Uterus (tissue), 3 donors: ENCODE measurements at regions not wholly inside any gene's neighbourhood (a gene's known extent, or its start where the extent isn't known, plus 50 kb on each side); places are given as distances from the start of the nearest gene placed in this dataset.

ENCODE experiments used
- DNase-seq, 2 donors: peaks; one replicate each; pipeline ENCODE4 v3.0.0-alpha.2; 2019 to 2020
- H3K27ac ChIP-seq, 2 donors: fragments of 200-600 bp; sonication (generic); 1 replicate in 1 of 2; 2 replicates in 1 of 2; pipeline ENCODE4 v1.5.1; 2016 to 2018
- H3K27me3 ChIP-seq, 2 donors: fragments of 200-600 bp; sonication (generic); one replicate each; pipeline ENCODE4 v1.5.1; 2018 to 2019; ENCODE audit warnings: control low read depth in 1 of 2
- H3K36me3 ChIP-seq, 2 donors: fragments of 200-600 bp; sonication (generic); one replicate each; pipeline ENCODE4 v1.5.1; 2019; ENCODE audit warnings: control low read depth in 1 of 2
- H3K4me1 ChIP-seq, 2 donors: fragments of 200-600 bp; sonication (generic); one replicate each; pipeline ENCODE4 v1.5.1; 2018 to 2019; ENCODE audit warnings: control low read depth in 1 of 2
- H3K4me3 ChIP-seq, 2 donors: fragments of 200-600 bp; sonication (generic); 1 replicate in 1 of 2; 2 replicates in 1 of 2; pipeline ENCODE4 v1.5.1; 2018 to 2019; ENCODE audit warnings: mild to moderate bottlenecking in 1 of 2
- H3K9me3 ChIP-seq, 2 donors: fragments of 200-600 bp; sonication (generic); one replicate each; pipeline ENCODE4 v1.5.1; 2019; ENCODE audit warnings: control low read depth in 1 of 2
- POLR2A ChIP-seq, 2 donors: fragments of 450-650 bp; IDR thresholded peaks; one replicate each; pipeline ENCODE4 v1.6.1; 2016; ENCODE audit warnings: antibody characterized with exemption in 2 of 2, mild to moderate bottlenecking in 1 of 2, moderate library complexity in 1 of 2
- intact Hi-C: fragments of 100-400 bp; cut with DNase I; formaldehyde crosslinking; loops from one replicate; pipeline ENCODE4 v1.15.1; 2023; ENCODE audit warnings: low total_unique reads
- TF ChIP-seq, protein P1 (sequence below), 4 experiments: fragments of 200-600 bp in 2 of 4; fragments of 450-650 bp in 2 of 4; sonication (generic) in 2 of 4; IDR thresholded peaks; one replicate each; pipeline ENCODE4 v1.5.1; 2016 to 2019; ENCODE audit warnings: antibody characterized with exemption in 4 of 4, mild to moderate bottlenecking in 2 of 4, moderate library complexity in 1 of 4
- donor health status: DM: yes; HTN: yes; CAD: no.

DNA sequence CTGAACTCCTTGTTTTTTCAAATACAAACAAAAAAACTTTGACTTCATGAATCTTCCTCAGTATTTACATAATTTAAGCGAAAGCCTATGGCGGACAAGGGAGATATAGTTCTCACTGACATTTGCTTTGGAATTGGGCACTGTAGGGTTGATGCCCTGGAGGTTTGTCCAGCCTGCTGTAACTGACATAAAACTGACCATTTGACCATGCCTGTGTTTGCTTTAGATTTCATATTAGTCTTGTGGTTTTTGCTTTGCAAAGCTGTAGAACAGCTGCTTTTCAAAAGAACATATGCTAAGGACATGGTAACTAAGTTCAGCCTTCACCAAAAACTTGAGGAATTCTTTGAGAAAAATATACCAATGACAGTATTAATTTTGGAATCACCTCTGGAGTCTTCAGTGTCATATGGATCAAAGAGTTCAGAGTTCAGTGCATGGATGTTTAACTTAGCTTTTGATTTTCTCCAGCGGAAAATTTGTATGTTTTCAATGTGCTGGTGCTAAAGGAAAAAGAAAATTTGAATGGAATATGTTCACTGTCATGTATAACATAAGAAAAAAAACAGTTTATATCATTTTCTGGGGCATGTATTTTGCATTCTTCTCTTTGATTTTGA, 1013.1 kb downstream of the NR2F1-AS1 start:
- no peak for TF ChIP-seq POLR2A (IDR thresholded peaks at IDR 0.05)
- TF ChIP-seq, protein P1, sequence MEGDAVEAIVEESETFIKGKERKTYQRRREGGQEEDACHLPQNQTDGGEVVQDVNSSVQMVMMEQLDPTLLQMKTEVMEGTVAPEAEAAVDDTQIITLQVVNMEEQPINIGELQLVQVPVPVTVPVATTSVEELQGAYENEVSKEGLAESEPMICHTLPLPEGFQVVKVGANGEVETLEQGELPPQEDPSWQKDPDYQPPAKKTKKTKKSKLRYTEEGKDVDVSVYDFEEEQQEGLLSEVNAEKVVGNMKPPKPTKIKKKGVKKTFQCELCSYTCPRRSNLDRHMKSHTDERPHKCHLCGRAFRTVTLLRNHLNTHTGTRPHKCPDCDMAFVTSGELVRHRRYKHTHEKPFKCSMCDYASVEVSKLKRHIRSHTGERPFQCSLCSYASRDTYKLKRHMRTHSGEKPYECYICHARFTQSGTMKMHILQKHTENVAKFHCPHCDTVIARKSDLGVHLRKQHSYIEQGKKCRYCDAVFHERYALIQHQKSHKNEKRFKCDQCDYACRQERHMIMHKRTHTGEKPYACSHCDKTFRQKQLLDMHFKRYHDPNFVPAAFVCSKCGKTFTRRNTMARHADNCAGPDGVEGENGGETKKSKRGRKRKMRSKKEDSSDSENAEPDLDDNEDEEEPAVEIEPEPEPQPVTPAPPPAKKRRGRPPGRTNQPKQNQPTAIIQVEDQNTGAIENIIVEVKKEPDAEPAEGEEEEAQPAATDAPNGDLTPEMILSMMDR (IDR thresholded peaks at IDR 0.05), result no peak
- Histone ChIP-seq H3K27me3 (no peaks in the 10 kb centered on the region), H3K9me3 (no peaks in the 10 kb centered on the region), H3K4me1 (no peaks in the 10 kb centered on the region), H3K27ac (no peak overlapping the region), H3K36me3 (no peaks in the 10 kb centered on the region), H3K4me3 (no peak overlapping the region)
- intact Hi-C loops, result no loop called here
- DNase-seq, result no peak

DNA sequence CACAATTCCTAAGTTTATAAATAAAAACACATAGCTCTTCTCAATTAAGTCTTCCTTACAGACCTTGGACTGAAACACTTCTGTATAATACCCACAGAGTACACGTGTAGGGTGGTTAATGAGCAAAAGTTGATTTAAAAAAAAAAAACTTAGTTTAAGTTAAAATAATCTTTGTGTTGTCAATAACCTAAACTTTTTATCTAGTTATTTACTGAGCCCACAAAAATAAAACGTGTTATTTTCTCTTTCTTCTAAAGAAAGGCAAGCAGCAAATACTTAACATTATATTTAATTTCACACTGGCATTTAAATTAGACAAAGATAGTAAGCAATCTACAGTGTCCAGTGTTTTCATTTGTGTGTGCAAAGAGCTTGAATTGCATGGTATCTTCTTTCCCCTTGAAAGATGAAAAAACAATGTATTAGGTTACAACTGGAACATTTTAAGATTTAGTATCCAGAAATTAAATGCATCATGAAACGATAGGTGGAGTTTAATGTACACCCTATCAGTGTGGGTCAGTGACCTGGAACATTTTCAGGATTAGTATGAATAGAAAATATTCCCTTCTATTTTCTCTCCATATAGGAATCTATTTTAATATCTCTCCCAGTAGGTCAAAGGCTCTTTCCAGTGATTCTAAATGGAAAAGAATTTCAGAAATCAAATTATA, 1014.8 kb downstream of the NR2F1-AS1 start:
- H3K36me3 ChIP-seq, result no peaks in the 10 kb centered on the region
- no peak overlapping the region for H3K27ac ChIP-seq
- DNase-seq, result no peak
- intact Hi-C loops, result no loop called here
- no peaks in the 10 kb centered on the region for H3K9me3 ChIP-seq
- no peaks in the 10 kb centered on the region for H3K27me3 ChIP-seq
- H3K4me1 ChIP-seq, result no peaks in the 10 kb centered on the region
- no peak overlapping the region for H3K4me3 ChIP-seq
- TF ChIP-seq, protein P1 (IDR thresholded peaks at IDR 0.05), result no peak
- TF ChIP-seq POLR2A (IDR thresholded peaks at IDR 0.05), result no peak

DNA sequence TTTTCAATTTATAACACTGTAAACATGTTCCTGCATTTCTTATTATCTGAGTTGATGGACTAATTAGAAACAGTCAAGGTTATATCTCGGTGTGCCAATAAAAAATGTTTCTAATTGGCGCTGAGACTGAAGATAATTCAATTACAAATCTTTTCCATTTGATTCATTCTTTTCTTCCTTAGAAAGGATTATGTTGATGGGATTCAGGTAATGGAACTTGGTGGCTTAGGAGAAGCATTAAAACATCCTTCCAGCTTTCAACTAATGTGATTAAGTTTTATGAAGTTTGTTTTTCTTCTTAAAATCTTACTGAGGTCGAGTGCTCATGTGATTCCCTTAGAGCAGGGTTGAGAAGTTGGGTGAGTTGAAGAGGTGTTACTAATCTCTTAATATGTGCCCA, 1015.3 kb downstream of the NR2F1-AS1 start:
- DNase-seq, result no peak
- no peak overlapping the region for H3K4me3 ChIP-seq
- H3K27ac ChIP-seq, result no peak overlapping the region
- TF ChIP-seq, protein P1 (IDR thresholded peaks at IDR 0.05), result no peak
- no peak for TF ChIP-seq POLR2A (IDR thresholded peaks at IDR 0.05)
- H3K4me1 ChIP-seq, result no peaks in the 10 kb centered on the region
- no peaks in the 10 kb centered on the region for H3K27me3 ChIP-seq
- no peaks in the 10 kb centered on the region for H3K9me3 ChIP-seq
- H3K36me3 ChIP-seq, result no peaks in the 10 kb centered on the region
- intact Hi-C loops, result no loop called here

DNA sequence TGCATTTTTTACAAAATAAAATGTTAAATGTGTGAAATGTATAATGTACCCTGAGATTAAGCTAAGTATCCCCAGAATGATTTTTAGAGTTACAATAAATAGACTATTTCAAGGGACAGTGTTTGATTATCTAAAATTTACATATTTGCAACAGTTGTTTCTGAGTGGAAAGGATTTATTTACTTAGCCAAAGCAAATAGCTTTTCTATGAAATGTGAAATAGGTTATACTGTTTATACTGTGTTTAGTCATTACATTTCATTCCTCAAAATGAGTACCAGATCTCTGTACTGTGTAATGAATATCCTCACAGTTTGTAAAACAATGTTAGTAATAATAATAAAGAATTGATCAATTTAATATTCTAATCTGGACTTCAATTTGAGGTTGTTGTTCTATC, 1019.0 kb downstream of the NR2F1-AS1 start:
- Histone ChIP-seq H3K36me3 (no peaks in the 10 kb centered on the region), H3K27me3 (no peaks in the 10 kb centered on the region), H3K27ac (no peak overlapping the region), H3K9me3 (no peaks in the 10 kb centered on the region), H3K4me3 (no peak overlapping the region), H3K4me1 (no peaks in the 10 kb centered on the region)
- intact Hi-C loops, result no loop called here
- no peak for DNase-seq
- TF ChIP-seq, protein P1 (IDR thresholded peaks at IDR 0.05), result no peak
- TF ChIP-seq POLR2A (IDR thresholded peaks at IDR 0.05), result no peak

DNA sequence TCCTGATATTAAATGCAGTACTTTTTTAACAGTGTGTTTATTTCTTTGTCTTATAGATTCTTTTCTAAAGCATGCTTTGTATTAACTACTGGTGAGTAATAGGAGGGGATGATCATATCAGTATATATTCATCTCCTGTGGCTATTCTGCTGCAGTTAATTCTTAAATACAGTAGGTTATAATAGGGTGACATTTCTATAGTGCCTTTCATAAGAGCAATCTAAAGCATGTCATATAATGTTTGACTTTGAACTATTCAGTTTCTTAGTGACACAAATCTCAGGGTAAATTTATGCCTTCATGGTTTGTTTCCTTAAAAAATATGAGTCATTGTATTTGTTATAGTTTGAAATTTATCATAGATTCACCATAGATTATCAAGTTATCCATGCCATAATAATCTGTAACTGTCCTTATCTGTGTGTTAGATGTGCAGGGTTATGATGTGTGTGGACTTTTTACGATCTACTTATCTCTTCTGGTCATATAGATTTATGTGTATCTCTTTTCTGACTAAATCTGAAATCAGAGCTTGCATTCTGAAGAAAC, 1019.5 kb downstream of the NR2F1-AS1 start:
- no peak overlapping the region for H3K27ac ChIP-seq
- H3K27me3 ChIP-seq, result no peaks in the 10 kb centered on the region
- no peaks in the 10 kb centered on the region for H3K4me1 ChIP-seq
- H3K36me3 ChIP-seq, result no peaks in the 10 kb centered on the region
- no peak overlapping the region for H3K4me3 ChIP-seq
- no peaks in the 10 kb centered on the region for H3K9me3 ChIP-seq
- TF ChIP-seq POLR2A (IDR thresholded peaks at IDR 0.05), result no peak
- TF ChIP-seq, protein P1 (IDR thresholded peaks at IDR 0.05), result no peak
- intact Hi-C loops, result no loop called here
- no peak for DNase-seq
